Right forelimb (tissue), 1 donor: ENCODE measurements at regions not wholly inside any gene's neighbourhood (a gene's known extent, or its start where the extent isn't known, plus 50 kb on each side); places are given as distances from the start of the nearest gene placed in this dataset.

Experiments
- DNase-seq: peaks from one replicate; pipeline ENCODE4 v3.0.0-alpha.2; 2018

DNA sequence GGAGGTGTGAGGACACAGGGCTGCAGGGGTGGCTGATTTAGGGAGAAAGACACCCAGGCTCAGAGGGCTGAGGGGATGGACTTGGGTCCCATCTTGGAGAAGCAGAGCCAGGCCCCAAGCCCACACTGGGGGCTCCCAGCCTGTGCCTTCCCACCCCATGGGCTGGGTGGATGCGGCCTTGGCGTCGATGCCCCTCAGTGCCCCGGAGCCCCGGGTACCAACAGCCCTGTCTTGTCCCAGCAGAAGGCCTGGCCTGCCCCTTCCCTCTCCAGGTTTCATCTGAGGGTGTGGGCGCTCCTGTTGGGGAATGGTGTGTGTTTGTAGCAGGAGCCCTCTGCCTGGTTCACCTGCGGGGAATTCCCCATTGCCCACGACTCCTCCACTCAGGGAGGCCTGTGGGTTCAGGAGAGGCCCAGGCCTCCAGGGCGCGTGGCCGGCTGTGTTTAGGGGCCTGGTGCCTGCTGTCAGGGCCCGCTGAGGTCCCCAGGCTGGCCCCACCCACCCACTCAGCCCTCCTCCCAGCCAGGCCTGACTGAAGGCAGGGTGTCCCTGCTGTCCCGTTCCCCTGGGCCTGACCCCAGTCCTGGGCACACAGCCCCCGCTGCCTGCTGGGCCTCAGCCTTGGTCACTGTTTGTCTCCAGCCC, 51.1 kb upstream of the BEGAIN start:
- no peak for DNase-seq

DNA sequence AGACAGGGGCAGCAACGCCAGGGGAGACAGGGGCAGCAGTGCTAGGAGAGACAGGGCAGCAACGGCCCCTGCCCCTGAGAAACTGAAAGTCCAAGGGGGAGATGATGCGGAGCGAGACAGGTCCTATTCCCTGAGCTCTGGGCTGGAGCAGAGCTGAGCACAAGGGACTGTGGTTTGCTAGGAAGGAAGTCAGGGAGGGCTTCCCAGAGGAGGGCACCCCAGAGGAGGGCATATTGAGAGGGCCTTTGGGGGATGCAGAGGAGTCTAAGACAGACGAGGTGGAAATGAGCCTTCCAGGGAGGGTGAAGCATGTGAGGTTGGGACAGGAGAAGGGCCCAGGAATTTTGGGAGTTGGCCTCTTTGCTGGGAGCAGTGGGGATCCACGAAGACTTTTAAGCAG, 52.1 kb upstream of the BEGAIN start:
- DNase-seq, result no peak

DNA sequence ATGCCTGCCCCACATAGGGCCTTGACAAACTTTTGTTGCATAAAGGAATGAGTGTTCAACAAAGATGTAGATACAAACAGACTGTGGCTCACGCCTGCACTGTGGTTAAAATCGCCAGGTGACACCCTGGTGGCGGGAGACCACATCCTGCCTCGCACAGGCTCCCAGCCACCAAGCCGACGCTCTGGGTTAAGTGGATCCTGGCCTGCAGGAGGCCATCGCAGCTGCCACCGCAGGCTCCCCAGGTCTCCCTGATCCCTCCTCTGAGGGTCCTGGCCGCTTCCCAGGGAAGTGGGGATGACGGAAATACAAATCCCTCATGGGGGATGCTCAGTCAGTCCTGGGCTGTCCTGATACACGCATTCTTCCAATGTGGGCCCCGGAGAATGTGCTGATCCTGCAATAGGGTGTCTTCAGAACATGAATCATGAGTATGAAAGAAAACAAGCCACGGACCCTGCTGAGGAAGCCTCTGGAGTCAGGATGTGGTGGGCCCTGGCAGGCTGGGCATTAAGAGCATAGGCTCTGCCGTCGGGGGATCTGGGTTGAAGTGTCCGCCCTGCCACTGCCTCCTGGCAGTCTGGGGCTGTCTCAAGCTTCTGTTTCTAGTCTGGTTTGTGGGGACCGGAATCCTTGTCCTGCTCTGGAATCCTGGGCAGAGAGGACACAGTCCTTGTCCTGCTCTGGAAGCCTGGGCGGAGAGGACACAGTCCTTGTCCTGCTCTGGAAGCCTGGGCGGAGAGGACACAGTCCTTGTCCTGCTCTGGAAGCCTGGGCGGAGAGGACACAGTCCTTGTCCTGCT, 53.5 kb upstream of the BEGAIN start:
- DNase-seq, result peak; percentile 46

DNA sequence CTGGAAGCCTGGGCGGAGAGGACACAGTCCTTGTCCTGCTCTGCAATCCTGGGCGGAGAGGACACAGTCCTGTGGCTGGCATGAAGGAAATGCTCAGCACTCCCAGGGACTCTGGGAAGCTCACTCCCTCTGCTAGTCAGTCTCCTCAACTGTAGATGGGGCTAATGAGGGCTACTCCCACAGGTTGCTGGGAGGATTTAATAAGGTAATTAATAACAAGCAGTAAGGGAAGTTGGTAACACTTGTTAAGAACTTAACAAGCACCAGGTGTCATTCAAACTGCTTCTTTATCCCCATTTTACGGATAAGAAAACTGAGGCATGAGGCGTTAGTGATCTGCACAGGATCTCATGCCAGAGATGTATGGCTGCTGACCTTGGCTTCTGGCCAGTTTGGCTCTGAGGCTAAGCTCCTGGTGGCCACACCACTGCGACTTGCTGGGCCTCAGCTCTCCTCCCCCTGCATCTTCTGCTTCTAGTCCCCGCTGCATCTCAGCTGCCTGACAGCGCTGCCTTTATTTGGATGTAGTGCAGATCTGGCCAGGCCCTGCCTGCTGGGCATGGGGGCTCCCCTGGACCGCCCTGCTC, 54.1 kb upstream of the BEGAIN start:
- DNase-seq, result no peak

DNA sequence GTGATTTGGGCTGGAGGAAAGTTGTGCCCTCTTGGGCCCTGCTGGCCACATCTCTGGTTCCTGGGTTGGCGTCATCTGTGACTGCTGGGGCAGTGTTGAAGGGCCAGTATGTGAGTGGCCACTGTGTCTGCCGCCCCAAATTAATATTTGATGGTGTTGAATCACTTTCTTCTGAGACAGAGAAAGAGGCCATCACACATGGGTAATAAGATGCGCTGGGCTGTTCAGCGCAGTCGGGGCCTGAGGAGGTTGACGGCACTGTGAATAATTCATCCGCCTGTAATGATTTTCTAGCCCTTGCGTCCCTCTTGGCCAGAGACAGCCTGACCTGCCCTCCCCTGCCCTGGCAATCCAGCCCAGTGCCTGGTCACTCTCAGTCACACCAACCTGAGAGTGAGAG, 56.2 kb upstream of the BEGAIN start:
- DNase-seq, result no peak

DNA sequence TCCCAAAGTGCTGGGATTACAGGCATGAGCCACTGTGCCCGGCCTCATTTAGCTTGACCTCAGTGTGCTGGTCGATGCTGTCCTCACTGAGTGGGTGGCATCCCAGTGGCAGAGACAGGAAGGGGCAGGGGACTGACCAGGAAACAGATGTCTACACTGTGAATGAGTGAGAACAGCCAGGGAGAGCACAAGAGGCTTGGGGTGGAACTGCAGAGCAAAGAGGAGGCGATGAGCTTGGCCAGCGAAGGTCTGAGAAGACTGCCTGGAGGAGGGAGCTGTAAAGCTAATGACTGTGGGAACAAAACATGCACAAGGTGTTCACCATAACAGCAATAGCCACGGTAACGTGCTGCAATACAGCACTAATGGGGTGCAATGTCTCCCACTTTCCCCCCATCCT, 57.2 kb upstream of the BEGAIN start:
- no peak for DNase-seq

DNA sequence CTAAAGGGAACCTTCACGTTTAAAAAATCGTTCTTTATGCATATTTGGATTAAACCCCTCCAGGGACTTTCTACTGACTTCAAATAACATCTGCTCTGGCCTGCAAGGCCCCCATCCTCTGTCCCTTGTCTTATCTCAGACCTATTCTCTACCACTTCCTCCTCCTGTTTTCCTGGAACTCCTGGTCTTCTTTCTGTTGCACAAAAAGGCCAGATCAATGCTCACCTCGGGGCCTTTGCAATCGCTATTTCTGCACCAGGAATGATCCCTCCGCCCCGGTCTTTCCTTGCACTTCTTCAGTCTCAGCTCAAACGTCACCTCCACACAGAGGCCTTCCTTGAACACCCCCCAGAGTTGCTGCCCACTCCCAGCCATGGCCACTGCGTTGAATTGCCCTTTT, 57.6 kb upstream of the BEGAIN start:
- DNase-seq, result no peak

DNA sequence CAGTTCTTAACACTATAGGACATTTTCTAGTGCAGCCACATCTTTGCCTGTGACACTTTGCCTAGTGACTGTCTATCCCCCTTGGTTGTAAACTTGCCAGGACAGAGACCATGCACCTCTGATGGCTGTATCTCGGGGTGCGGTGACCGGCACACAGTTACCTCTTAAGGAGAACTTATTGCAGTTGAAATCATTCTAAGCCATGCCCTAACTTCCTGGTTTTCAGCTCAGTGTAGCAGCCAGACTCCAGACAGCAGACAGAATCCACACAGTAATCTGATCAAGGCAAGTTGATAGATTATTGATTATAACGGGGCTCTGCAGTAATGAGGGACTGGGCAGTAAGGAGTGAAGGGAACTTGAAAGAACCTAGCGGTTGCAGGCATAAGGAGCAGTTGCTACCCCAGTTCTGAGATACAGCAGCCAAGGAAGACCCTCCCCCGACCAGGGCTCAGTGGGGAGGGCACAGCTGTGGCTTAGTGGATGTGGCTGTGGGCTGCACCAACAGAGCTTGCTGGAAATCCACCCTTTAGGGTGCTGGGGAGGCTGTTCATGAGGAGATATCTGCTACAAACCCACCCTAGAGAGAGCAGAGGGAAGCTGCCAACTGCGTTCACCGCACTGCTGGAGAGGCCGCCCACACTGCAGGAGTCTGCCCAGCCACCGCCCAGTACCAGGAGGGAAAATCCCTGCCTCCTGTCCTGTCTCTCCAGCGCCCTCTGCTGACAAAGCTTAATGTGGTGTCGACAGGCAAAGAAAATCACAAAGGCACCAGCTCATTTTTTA, 58.2 kb upstream of the BEGAIN start:
- peak; percentile 89 for DNase-seq

DNA sequence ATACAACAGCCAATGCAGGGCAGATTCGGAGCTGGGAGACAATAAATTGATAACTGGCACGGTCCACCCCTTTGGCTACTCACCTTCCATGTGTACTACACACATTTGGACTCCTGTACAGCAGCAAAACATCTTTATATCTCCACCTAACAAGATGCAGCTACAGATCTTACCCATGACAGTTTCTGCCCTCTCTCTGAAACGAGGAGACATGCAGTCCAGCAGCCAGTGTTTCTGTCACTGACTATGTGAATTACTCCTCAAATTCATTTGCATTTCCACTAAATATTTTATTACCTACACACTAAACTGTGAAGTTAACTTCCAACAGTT, 58.7 kb upstream of the BEGAIN start:
- no peak for DNase-seq

DNA sequence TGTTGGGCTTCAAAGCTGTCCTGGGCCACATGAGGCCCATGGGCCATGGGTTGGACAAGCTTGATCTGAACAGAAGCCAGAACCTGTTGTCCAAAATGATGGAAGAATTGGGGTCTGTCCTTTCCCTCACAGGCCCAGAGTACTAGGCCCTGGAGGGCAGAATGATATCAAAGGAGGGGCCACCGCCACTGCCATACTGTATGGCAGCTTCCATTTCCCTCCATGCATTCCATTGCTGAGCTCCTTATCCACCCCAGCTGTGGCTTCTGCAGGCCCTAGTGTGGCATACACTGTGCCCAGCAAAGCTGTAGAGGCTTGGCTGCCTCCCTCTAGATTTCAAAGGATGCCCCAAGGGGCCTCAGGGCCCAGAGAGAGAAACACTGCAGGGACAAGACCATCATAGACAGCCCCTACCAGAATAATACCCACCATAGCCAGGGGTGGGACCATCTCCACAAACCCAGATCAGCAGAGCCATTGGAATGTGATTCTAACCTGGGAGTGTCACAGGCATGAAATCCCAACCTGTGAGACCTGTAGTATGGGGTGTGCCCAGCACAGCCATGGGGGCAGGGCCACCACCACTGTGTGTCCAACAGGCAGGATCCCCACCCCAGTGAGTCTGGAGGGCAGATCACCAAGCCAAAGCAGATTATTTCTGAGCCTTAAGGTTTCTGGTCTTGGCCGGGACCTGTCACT, 61.4 kb upstream of the BEGAIN start:
- DNase-seq, result no peak

DNA sequence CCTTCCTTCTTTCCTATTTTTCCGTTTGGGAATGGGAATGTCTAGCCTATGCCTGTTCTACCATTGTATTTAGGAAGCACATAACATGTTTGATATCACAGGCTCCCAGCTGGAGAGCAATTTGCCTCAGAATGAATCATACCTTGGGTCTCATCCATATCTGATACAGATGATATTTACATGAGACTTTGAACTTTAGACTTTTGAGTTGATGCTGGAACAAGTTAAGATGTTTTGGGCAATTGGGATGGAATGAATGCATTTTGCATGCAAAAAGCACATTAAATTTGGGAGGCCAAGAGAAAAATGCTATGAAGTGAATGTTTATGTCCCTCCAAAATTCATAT, 61.9 kb upstream of the BEGAIN start:
- DNase-seq, result no peak

DNA sequence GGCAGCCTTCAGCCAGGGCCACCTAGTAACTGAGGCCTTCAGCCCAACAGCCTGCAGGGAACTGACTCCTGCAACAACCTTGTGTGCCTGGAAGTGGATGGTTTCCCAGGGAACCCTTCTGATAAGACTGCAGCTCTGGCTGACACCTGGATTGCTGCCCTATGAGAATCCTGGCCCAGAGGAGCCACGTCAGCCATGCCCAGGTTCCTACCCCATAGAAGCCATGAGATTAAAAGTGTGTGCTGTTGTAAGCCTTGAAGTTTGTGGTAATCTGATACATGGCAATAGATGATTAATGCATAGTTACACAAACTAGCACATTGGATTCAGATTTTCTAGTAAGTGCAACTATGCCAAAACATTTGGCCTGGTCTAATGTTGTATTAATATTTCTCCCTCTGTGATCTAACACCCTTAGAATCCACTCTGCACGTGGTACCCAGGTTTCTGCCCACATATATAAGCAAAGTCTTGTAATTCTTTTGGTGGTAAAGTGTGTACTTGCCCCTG, 64.8 kb upstream of the BEGAIN start:
- DNase-seq, result no peak

DNA sequence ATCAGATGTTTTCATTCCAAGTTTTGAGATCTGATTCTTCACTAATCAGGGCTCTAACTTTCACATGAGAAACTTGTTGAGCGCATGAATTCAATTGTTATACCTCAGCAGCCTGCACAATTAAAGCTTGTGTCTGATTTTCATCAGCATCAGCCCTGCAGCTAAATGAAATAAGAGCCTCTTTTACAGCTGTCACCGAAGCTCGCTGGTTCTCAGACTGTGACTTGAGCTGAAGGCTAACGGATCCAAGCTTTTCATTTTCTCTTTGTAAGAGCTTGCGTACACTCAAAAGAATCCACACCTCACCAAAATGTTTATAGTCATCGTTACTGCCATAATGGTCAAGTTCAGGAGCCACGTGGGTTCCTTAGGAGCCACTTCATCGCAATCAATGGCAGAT, 65.5 kb upstream of the BEGAIN start:
- no peak for DNase-seq

DNA sequence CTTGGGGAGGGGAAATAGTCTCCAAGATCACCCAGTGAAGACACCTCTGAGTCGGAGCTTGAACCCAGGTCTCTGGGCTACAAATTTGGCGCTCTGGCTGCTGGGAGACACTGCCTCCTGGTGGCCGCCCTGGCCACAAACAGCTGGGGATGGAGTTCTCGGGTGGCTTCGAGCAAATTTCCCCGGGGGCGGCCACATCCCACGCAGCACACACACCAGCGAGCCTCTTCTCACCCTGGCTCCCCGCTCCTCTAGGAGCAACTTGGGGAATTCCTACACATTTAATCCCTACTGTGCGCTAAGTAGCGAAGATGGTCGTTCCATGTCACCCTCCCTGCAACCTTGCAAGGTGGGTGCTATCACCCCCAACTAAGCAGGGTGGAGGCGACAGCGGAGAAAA, 66.2 kb upstream of the BEGAIN start:
- no peak for DNase-seq

DNA sequence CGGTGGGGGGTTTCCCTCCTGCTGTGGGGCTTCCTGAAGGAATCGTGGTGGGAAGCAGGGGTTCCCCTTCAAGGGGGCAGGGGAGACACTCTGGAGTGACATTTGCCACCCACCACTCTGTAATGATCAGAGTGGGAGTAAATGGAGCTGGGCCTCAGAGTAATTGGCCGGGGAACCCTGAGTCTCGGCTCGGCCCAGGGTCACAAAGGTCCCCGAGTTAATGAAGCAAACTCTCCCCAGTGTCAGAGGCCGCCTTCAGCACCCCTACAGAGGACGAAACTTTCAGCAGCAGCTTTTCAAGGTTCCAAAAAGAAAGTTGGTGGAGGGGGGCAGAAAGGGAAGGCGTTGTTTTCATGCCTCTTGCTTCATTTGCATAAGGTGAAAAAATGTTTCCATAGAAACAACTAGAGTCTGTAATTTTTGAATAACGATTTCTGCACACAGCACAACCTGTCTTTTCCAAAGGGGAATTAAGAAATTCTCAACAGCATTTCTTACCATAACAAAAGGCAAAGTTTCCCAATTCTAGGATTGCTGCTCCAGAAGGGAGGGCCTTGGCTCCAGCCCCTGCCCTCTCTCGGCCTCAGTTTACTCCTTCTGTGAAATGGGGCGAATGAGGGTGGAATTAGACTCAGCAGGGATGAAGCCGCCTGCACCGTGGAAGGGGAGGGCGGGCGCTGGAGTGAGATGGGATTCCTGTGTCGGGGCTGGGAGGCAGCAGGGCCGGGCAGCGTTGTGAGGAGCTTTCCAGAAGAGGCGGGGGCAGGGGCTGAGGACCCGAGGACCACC, 67.0 kb upstream of the BEGAIN start:
- DNase-seq, result no peak

DNA sequence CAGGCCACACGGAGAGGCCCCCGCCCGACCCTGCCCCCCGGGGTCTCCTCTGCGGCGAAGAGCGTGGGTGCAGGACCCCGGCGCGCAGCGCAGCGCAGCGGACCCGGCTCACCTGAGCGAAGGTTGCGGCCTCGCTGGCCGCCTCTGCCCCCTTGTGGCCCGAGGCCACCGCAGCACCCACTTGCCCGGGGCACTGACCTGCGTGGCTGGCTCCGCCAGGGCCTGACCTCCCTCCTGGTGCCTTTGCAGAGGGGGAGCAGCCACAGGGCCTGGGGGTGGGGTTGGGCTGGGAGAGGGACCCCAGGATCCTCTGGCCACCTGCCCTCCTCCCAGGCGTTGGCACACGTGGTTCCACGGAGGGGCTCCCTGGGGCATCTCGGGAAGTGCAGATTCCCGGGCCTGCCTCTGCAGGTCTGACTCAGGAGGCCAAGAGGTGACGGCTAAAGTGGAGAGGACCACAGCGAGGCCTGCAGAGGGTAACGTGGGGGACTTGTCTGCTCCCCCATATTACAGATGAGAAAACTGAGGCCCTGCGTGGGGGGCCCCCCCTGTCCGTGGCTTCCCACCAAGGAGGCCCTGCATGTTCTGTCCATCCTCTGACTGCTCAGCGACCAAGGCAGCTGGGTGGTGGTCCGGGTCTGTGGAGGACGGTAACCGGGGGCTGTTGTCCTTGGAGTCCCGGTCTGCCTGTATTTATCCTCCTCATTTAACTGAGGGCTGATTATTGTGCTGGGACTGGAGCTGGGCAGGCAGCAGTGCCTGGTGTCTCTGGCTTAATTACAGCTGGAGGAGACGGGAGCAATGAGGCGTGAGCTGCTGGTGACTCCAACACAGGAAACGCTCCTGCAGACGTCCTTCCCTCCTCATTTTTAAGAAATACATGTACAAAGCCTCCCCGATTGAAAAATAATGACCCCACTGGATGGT, 67.9 kb upstream of the BEGAIN start:
- no peak for DNase-seq

DNA sequence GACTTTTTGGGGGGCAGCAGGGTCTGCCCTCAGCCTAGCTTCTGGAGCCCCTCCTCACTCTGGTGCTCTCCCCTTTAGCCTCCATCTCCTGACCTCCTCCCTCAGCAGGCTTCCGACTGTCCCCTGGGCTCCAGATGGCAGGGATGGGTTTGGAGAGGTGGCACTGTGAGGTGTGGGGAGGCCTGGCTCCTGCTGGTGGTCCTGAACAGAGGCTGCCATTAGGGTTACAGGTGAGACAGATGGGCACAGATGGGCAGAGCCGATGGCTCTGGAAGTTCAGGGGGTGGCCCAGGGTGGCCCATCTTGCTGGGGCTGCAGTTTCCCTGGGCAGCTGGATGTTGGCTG, 68.5 kb upstream of the BEGAIN start:
- DNase-seq, result no peak

DNA sequence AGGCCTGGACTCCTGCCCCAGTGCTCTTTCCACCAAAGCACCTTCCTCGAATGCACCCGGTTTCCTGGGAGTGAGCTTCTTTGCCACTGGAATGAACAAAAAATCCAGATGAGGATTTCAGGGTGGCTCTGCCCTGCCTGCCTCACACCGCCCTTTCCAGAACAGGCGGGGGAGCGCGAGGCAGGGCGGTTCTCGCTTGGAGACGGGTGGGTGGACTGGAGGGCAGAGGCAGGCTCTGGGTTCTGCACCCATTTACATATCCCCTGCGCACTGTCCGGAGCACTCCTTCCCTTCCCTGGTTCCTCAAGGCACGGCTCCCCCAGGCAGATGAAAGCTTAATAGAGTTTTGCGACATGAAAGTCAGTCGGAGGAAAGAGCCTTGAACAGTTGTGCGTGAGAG, 69.7 kb upstream of the DLK1 start:
- no peak for DNase-seq

DNA sequence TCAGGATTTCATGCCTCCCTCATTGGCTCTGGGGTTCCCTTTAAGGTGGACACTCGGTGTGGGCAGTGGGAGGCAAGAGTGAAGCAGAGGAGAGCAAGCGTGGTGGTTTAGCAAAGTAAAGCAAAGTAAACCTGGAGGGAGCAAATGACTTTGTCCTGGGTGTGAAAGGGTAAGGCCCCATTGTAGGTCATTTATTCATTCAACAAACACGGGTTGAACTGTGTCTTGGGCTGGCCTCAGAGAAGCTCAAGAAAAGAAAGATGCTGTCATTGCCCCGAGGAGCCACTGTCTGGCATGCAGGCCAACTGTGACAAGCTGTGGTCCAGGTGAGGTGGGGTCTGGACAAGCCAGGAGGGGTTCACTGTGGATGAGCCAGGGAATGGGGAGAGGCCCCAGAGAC, 68.9 kb upstream of the DLK1 start:
- no peak for DNase-seq

DNA sequence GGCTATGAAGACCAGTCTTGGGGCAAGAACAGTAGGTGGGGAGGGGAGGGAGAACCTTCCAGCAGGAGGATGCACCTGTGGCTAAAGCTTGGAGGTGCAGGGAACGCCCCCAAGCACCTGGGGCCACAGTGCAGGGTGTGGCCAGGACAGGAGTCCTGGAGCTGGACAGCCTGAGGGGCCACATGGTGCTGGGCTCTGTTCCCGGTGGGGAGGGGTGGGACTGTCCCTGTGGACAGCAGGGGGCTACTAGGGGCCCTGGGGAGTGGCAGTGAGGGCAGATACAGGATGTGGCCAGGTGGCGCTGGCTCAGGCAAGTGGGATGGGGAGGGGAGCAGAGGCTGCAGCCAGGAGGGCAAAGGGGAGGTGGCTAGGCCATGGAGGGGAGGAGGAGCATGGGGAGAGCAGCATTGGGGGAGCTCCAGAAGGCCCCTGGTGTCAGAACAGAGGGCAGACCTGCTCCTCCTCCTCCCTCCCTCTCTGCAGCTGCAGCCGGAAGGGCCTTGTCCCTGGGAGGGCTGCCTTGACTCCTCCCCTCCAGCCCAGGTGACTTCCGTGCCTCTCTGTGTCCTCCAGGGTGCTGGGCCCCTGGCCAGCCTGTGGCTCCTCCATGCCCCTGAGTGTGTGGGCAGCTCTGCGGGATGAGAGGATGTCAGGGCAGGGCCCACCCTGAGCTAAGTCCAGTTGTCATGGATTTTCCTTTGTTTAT, 68.4 kb upstream of the DLK1 start:
- no peak for DNase-seq
